B cell (primary cell): ENCODE measurements at regions not wholly inside any gene's neighbourhood (a gene's known extent, or its start where the extent isn't known, plus 50 kb on each side); places are given as distances from the start of the nearest gene placed in this dataset.

ENCODE experiments used
- ATAC-seq: fragments of 200-7000 bp; cut with Tn5 transposase; one replicate; pipeline ENCODE4 v1.10.0; 2021; ENCODE audit warnings: low read depth, mild to moderate bottlenecking, moderate number of reproducible peaks, moderate library complexity
- CTCF ChIA-PET: fragments of 350-600 bp; sonication (Branson Sonifier 250); formaldehyde crosslinking; loops from one replicate; lab custom pipeline; 2021; ENCODE audit warnings: antibody characterized with exemption, inconsistent platforms; lab: Charles Lee
- POLR2A ChIA-PET: fragments of 350-600 bp; sonication (Branson Sonifier 250); formaldehyde crosslinking; loops from one replicate; lab custom pipeline; 2021; ENCODE audit warnings: antibody characterized with exemption; lab: Charles Lee
- DNase-seq: peaks from one replicate; pipeline ENCODE4 v3.0.0; 2013
- H2AFZ ChIP-seq: 2 replicates; pipeline ENCODE4 v1.6.1; 2012; ENCODE audit warnings: mild to moderate bottlenecking, low read depth, low read length; ENCODE audit not compliant: insufficient read depth, poor library complexity, severe bottlenecking
- H3K27ac ChIP-seq, 2 donors: 1 replicate in 1 of 2; 2 replicates in 1 of 2; pipeline ENCODE4 v1.5.1; 2012 to 2013; ENCODE audit warnings: low read length in 2 of 2, mild to moderate bottlenecking in 2 of 2, moderate library complexity in 1 of 2
- H3K27me3 ChIP-seq, 4 experiments: fragments of 200-600 bp in 1 of 4; sonication (generic) in 1 of 4; replicated peaks in 1 of 4; 1 replicate in 2 of 4; 2 replicates in 2 of 4; pipeline versions ENCODE4 v1.6.1 to v1.7.0; 2013 to 2016; ENCODE audit warnings: low read length in 3 of 4, mild to moderate bottlenecking in 2 of 4, mixed read lengths in 1 of 4, moderate library complexity in 1 of 4; ENCODE audit not compliant: insufficient read depth in 4 of 4, control insufficient read depth in 3 of 4; ENCODE audit errors: control extremely low read depth in 1 of 4
- H3K36me3 ChIP-seq, 2 experiments: replicated peaks in 1 of 2; 1 replicate in 1 of 2; 2 replicates in 1 of 2; pipeline versions ENCODE4 v1.6.1 to v1.7.1; 2013; ENCODE audit warnings: low read length in 1 of 2; ENCODE audit not compliant: insufficient read depth in 2 of 2, control insufficient read depth in 1 of 2; ENCODE audit errors: control extremely low read depth in 1 of 2, extremely low read depth in 1 of 2
- H3K4me1 ChIP-seq, 2 donors: fragments of 200-600 bp in 1 of 2; sonication (generic) in 1 of 2; 1 replicate in 1 of 2; 2 replicates in 1 of 2; pipeline versions ENCODE4 v1.5.1 to v1.6.1; 2013 to 2017; ENCODE audit warnings: low read length in 2 of 2; ENCODE audit not compliant: control insufficient read depth in 2 of 2, insufficient read depth in 2 of 2
- H3K4me2 ChIP-seq: replicated peaks from 2 replicates; pipeline ENCODE3; 2012; ENCODE audit warnings: mild to moderate bottlenecking, low read depth, low read length; ENCODE audit not compliant: poor library complexity, severe bottlenecking
- H3K4me3 ChIP-seq, 5 experiments: fragments of 200-600 bp in 1 of 5; sonication (generic) in 1 of 5; 1 replicate in 3 of 5; 2 replicates in 2 of 5; pipeline versions ENCODE4 v1.5.1 to v1.7.0; 2011 to 2016; ENCODE audit warnings: low read length in 4 of 5, mild to moderate bottlenecking in 4 of 5, low read depth in 2 of 5, control low read depth in 1 of 5, moderate library complexity in 1 of 5; ENCODE audit not compliant: insufficient read depth in 1 of 5; ENCODE audit errors: control extremely low read depth in 1 of 5, extremely low read depth in 1 of 5
- H3K79me2 ChIP-seq: fragments of 200-600 bp; sonication (generic); one replicate; pipeline ENCODE4 v1.6.0; 2016; ENCODE audit warnings: low read length; ENCODE audit not compliant: control insufficient read depth, insufficient read depth
- H3K9ac ChIP-seq: fragments of 200-600 bp; sonication (generic); 2 replicates; pipeline ENCODE4 v1.6.1; 2017; ENCODE audit warnings: mild to moderate bottlenecking, low read length, moderate library complexity
- H3K9me3 ChIP-seq, 3 donors: one replicate each; pipeline versions ENCODE4 v1.6.1 to v1.7.1; 2013; ENCODE audit warnings: low read length in 2 of 3; ENCODE audit not compliant: control insufficient read depth in 2 of 3, insufficient read depth in 1 of 3; ENCODE audit errors: control extremely low read depth in 1 of 3
- H4K20me1 ChIP-seq: 2 replicates; pipeline ENCODE4 v1.6.0; 2012; ENCODE audit warnings: mild to moderate bottlenecking, low read length; ENCODE audit not compliant: insufficient read depth, control insufficient read depth, poor library complexity, severe bottlenecking
- H3K27ac Mint-ChIP-seq: one replicate; pipeline ENCODE4 v1.8.0; 2021; ENCODE audit warnings: mixed read lengths
- H3K27me3 Mint-ChIP-seq: one replicate; pipeline ENCODE4 v1.8.0; 2021; ENCODE audit warnings: mixed read lengths
- H3K4me1 Mint-ChIP-seq: one replicate; pipeline ENCODE4 v1.8.0; 2021; ENCODE audit warnings: mixed read lengths
- H3K4me3 Mint-ChIP-seq: one replicate; pipeline ENCODE4 v1.8.0; 2021; ENCODE audit warnings: mixed read lengths
- H3K9me3 Mint-ChIP-seq: one replicate; pipeline ENCODE4 v1.8.0; 2022; ENCODE audit warnings: mixed read lengths; ENCODE audit not compliant: insufficient read depth
- EZH2 ChIP-seq: IDR thresholded peaks from 2 replicates; pipeline ENCODE4 v1.6.1; 2012; ENCODE audit warnings: borderline replicate concordance, low read depth, mild to moderate bottlenecking, moderate library complexity, low read length; ENCODE audit not compliant: insufficient read depth, poor library complexity, severe bottlenecking
- WGBS: methylation state at CpG from one replicate; pipeline ENCODE4 v1.1.5; 2013; ENCODE audit warnings: missing lambda C conversion rate; ENCODE audit not compliant: insufficient coverage; 5-methylcytosine and 5-hydroxymethylcytosine counted together
- intact Hi-C: fragments of 100-400 bp; cut with micrococcal nuclease; formaldehyde crosslinking; loops from one replicate; pipeline ENCODE4 v1.10.0; 2022
- TF ChIP-seq, protein P1 (sequence below): fragments of 200-600 bp; IDR thresholded peaks from one replicate; pipeline ENCODE4 v1.8.0; 2022; ENCODE audit warnings: antibody characterized with exemption, mild to moderate bottlenecking

DNA sequence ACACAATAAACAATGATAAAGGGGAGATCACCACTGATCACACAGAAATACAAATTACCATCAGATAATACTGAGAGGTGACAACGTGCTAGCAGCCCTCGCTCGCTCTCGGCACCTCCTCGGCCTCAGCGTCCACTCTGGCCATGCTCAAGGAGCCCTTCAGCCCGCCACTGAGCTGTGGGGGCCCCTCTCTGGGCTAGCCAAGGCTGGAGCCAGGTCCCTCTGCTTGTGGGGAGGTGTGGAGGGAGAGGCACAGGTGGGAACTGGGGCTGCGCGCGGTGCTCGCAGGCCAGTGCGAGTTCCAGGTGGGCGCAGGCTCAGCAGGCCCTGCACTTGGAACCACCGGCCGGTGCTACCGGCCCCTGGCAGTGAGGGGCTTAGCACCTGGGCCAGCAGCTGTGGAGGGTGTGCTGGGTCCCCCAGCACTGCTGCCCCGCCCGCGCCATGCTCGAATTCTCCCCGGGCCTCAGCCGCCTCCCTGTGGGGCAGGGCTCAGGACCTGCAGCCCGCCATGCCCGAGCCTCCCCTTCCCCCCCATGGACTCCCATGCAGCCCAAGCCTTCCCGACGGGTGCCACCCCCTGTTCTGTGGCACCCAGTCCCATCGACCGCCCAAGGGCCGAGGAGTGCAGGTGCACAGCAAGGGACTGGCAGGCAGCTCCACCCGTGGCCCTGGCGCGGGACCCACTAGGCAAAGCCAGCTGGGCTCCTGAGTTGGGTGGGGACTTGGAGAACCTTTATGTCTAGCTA lies 340.0 kb upstream of the GULP1 start:
- H3K9me3 Mint-ChIP-seq, result peaks cover 10% of the 10 kb centered on the region
- Histone ChIP-seq H3K9ac (no peak overlapping the region), H3K9me3 (peaks cover 0 to 14% (median 0%) of the 10 kb centered on the region in 3 donors), H3K4me1 (no peaks in the 10 kb centered on the region), H2AFZ (no peak overlapping the region), H3K27ac (no peak overlapping the region), H3K79me2 (no peaks in the 10 kb centered on the region), H3K36me3 (no peaks in the 10 kb centered on the region), H3K27me3 (no peaks in the 10 kb centered on the region), H3K4me3 (no peak overlapping the region), H3K4me2 (no peak overlapping the region), H4K20me1 (no peaks in the 10 kb centered on the region)
- H3K27ac Mint-ChIP-seq, result no peak overlapping the region
- H3K27me3 Mint-ChIP-seq, result no peaks in the 10 kb centered on the region
- no peak overlapping the region for H3K4me3 Mint-ChIP-seq
- ATAC-seq, result no peak
- CTCF ChIA-PET, result no interaction called here
- POLR2A ChIA-PET, result no interaction called here
- intact Hi-C loops, result no loop called here
- TF ChIP-seq EZH2, result no peak
- TF ChIP-seq, protein P1, sequence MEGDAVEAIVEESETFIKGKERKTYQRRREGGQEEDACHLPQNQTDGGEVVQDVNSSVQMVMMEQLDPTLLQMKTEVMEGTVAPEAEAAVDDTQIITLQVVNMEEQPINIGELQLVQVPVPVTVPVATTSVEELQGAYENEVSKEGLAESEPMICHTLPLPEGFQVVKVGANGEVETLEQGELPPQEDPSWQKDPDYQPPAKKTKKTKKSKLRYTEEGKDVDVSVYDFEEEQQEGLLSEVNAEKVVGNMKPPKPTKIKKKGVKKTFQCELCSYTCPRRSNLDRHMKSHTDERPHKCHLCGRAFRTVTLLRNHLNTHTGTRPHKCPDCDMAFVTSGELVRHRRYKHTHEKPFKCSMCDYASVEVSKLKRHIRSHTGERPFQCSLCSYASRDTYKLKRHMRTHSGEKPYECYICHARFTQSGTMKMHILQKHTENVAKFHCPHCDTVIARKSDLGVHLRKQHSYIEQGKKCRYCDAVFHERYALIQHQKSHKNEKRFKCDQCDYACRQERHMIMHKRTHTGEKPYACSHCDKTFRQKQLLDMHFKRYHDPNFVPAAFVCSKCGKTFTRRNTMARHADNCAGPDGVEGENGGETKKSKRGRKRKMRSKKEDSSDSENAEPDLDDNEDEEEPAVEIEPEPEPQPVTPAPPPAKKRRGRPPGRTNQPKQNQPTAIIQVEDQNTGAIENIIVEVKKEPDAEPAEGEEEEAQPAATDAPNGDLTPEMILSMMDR, result no peak
- no peaks in the 10 kb centered on the region for H3K4me1 Mint-ChIP-seq
- WGBS, result 95% methylated on average over 30 of the region's 32 CpGs
- DNase-seq, result no peak

DNA sequence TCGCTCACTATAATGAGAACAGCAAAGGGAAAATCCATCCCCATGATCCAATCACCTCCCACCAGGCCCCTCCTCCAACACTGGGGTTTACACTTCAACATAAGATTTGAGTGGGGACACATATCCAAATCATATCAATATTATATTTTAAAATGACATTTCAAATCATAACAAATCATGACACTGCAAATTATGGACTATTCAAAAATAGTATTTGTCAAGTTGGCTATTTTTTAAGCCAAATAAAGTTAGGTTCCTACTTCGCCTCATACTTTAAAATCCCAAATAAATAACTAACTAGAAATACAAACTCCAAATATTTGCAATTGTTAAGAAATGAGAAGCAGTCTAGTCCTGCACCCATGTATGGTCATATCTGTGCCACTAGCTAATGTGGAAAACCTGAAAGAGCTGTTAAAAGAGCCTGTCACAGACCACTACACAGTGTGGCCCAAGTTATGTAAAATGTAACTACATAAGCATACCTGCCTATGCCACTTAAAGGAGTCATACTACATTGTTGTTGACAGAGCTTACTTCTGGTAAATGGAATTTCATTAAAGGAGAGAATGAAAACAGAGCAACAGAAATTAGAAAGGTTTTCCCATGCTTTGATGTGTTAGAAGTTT lies 334.7 kb upstream of the GULP1 start:
- no peaks in the 10 kb centered on the region for H3K27me3 Mint-ChIP-seq
- Histone ChIP-seq H3K4me3 (no peak overlapping the region), H3K27ac (no peak overlapping the region), H4K20me1 (no peaks in the 10 kb centered on the region), H3K9me3 (peaks cover 0 to 3% (median 2%) of the 10 kb centered on the region in 3 donors), H3K4me2 (no peak overlapping the region), H3K36me3 (no peaks in the 10 kb centered on the region), H3K9ac (no peak overlapping the region), H3K79me2 (no peaks in the 10 kb centered on the region), H3K27me3 (no peaks in the 10 kb centered on the region), H3K4me1 (peaks cover 0 to 5% of the 10 kb centered on the region in 2 donors), H2AFZ (no peak overlapping the region)
- no peak overlapping the region for H3K4me3 Mint-ChIP-seq
- H3K4me1 Mint-ChIP-seq, result no peaks in the 10 kb centered on the region
- no peak for ATAC-seq
- TF ChIP-seq, protein P1, result no peak
- no peak for TF ChIP-seq EZH2
- intact Hi-C loops, result no loop called here
- no peak overlapping the region for H3K27ac Mint-ChIP-seq
- peaks cover 2% of the 10 kb centered on the region for H3K9me3 Mint-ChIP-seq
- WGBS, result no CpG with 5 or more reads among the region's 2 CpGs
- DNase-seq, result no peak
- CTCF ChIA-PET, result no interaction called here
- POLR2A ChIA-PET, result no interaction called here
